HCT116 (cell line): ENCODE measurements at regions not wholly inside any gene's neighbourhood (a gene's known extent, or its start where the extent isn't known, plus 50 kb on each side); places are given as distances from the start of the nearest gene placed in this dataset.

Experiments used
- ATAC-seq: fragments of 200-7000 bp; cut with Tn5 transposase; 2 replicates; pipeline ENCODE4 v1.9.1; 2020; ENCODE audit warnings: mild to moderate bottlenecking, moderate library complexity
- BruUV-seq: library from RNA; stranded (reverse); fragments of 400-500 nt; replicated peaks from 2 replicates; lab custom pipeline; 2021; lab: Mats Ljungman, UMichigan
- CTCF ChIA-PET: fragments of 300-600 bp; sonication (Branson Sonifier 250); formaldehyde crosslinking; loops from one replicate; lab custom pipeline; 2021; ENCODE audit warnings: antibody characterized with exemption; lab: Charles Lee
- POLR2A ChIA-PET: fragments of 300-600, 350-600 bp; sonication (Branson Sonifier 250); formaldehyde crosslinking; loops from one replicate; lab custom pipeline; 2021; ENCODE audit warnings: antibody characterized with exemption; lab: Charles Lee
- RAD21 ChIA-PET, 2 experiments: fragments of 300-600 bp; sonication (Branson Sonifier 250); formaldehyde crosslinking; loops; one replicate each; lab custom pipeline; 2023; ENCODE audit warnings: low total read pairs in 2 of 2; ENCODE audit not compliant: uncharacterized antibody in 2 of 2, unreplicated experiment in 2 of 2, low non-redundant PET in 1 of 2; lab: Charles Lee
- DNase-seq: peaks from one replicate; pipeline ENCODE4 v3.0.0-alpha.2; 2010; ENCODE audit warnings: low read depth, low spot score
- H2AFZ ChIP-seq: fragments of 200-600 bp; shearing (Covaris generic), sonication (generic); 2 replicates; pipeline ENCODE4 v1.6.1; 2017; ENCODE audit warnings: low read depth, mixed run types, mixed read lengths, antibody characterized with exemption, low read length; ENCODE audit not compliant: poor library complexity, severe bottlenecking
- H3K27ac ChIP-seq: 2 replicates; pipeline ENCODE4 v1.5.1; 2012; ENCODE audit warnings: low read depth, low read length
- H3K27me3 ChIP-seq: fragments of 200-600 bp; sonication (generic); 2 replicates; pipeline ENCODE4 v1.6.1; 2016; ENCODE audit warnings: mixed run types, low read length, mixed read lengths; ENCODE audit not compliant: insufficient read depth
- H3K36me3 ChIP-seq, 2 experiments: fragments of 200-500 bp in 1 of 2; fragments of 200-600 bp in 1 of 2; sonication (Bioruptor generic) in 1 of 2; sonication (generic) in 1 of 2; 2 replicates each; pipeline versions ENCODE4 v1.5.1 to v1.6.1; 2014 to 2016; ENCODE audit warnings: low read length in 2 of 2, inconsistent platforms in 1 of 2, mixed read lengths in 1 of 2, mixed run types in 1 of 2; ENCODE audit not compliant: insufficient read depth in 2 of 2, control insufficient read depth in 1 of 2
- H3K4me1 ChIP-seq, 2 experiments: fragments of 200-600 bp in 1 of 2; sonication (generic) in 1 of 2; 2 replicates each; pipeline versions ENCODE4 v1.5.1 to v1.6.1; 2012 to 2017; ENCODE audit warnings: low read length in 2 of 2, inconsistent platforms in 1 of 2, mild to moderate bottlenecking in 1 of 2, mixed read lengths in 1 of 2, mixed run types in 1 of 2, moderate library complexity in 1 of 2; ENCODE audit not compliant: insufficient read depth in 2 of 2, control insufficient read depth in 1 of 2
- H3K4me2 ChIP-seq: fragments of 200-600 bp; sonication (generic); 2 replicates; pipeline ENCODE4 v1.6.1; 2017; ENCODE audit warnings: mixed run types, low read length, mixed read lengths
- H3K4me3 ChIP-seq, 2 experiments: fragments of 200-600 bp in 1 of 2; sonication (generic) in 1 of 2; replicated peaks in 1 of 2; 2 replicates each; pipeline ENCODE4 v1.5.1; 2011 to 2016; ENCODE audit warnings: low read length in 2 of 2, control low read depth in 1 of 2, low read depth in 1 of 2, mild to moderate bottlenecking in 1 of 2, mixed read lengths in 1 of 2, mixed run types in 1 of 2
- H3K79me2 ChIP-seq: fragments of 200-600 bp; sonication (generic); 2 replicates; pipeline ENCODE4 v1.6.1; 2017; ENCODE audit warnings: mild to moderate bottlenecking, mixed run types, low read length, moderate library complexity, mixed read lengths; ENCODE audit not compliant: insufficient read depth
- H3K9ac ChIP-seq: fragments of 200-600 bp; sonication (generic); 2 replicates; pipeline ENCODE4 v1.6.1; 2016; ENCODE audit warnings: low read length, mixed read lengths
- H3K9me2 ChIP-seq: fragments of 200-600 bp; sonication (generic), shearing (Covaris generic); 2 replicates; pipeline ENCODE4 v1.6.1; 2017; ENCODE audit warnings: mixed run types, mild to moderate bottlenecking, moderate library complexity; ENCODE audit not compliant: insufficient read depth
- H3K9me3 ChIP-seq, 2 experiments: fragments of 200-500 bp in 1 of 2; fragments of 200-600 bp in 1 of 2; sonication (Bioruptor generic) in 1 of 2; sonication (generic) in 1 of 2; 2 replicates each; pipeline ENCODE4 v1.6.1; 2014 to 2017; ENCODE audit warnings: low read length in 2 of 2, mixed read lengths in 2 of 2, inconsistent platforms in 1 of 2, low read depth in 1 of 2, mild to moderate bottlenecking in 1 of 2, mixed run types in 1 of 2, moderate library complexity in 1 of 2; ENCODE audit not compliant: control insufficient read depth in 1 of 2, insufficient read depth in 1 of 2
- H4K20me1 ChIP-seq: fragments of 200-600 bp; sonication (generic), shearing (Covaris generic); 2 replicates; pipeline ENCODE4 v1.6.1; 2017; ENCODE audit warnings: mixed run types, mild to moderate bottlenecking, moderate library complexity; ENCODE audit not compliant: insufficient read depth
- CTCF ChIP-seq, 3 experiments: fragments of 200-600 bp in 1 of 3; sonication (generic) in 1 of 3; IDR thresholded peaks in 2 of 3; conservative IDR thresholded peaks in 1 of 3; 2 replicates each; pipeline ENCODE4 v1.5.1; 2012 to 2017; ENCODE audit warnings: low read depth in 2 of 3, low read length in 2 of 3, antibody characterized with exemption in 1 of 3, borderline replicate concordance in 1 of 3, control low read depth in 1 of 3, mild to moderate bottlenecking in 1 of 3, mixed read lengths in 1 of 3, mixed run types in 1 of 3, moderate library complexity in 1 of 3; ENCODE audit not compliant: insufficient read depth in 1 of 3
- RAD21 ChIP-seq: IDR thresholded peaks from 2 replicates; pipeline ENCODE4 v1.6.1; 2012; ENCODE audit warnings: low read depth, mild to moderate bottlenecking
- REST ChIP-seq: IDR thresholded peaks from 2 replicates; pipeline ENCODE4 v1.6.1; 2012; ENCODE audit warnings: low read depth
- SRF ChIP-seq: IDR thresholded peaks from 2 replicates; pipeline ENCODE4 v1.6.1; 2012; ENCODE audit warnings: low read depth
- ZFX ChIP-seq: fragments of 450-650 bp; IDR thresholded peaks from 2 replicates; pipeline ENCODE4 v1.6.1; 2017
- ZNF274 ChIP-seq: fragments of 200-500 bp; sonication (Bioruptor generic); IDR thresholded peaks from 2 replicates; pipeline ENCODE4 v1.6.1; 2014; ENCODE audit warnings: mild to moderate bottlenecking, low read depth, low read length, inconsistent platforms
- intact Hi-C: fragments of 100-400 bp; cut with micrococcal nuclease; formaldehyde crosslinking; loops from 2 replicates; pipeline ENCODE4 v1.10.0; 2022
- TF ChIP-seq, protein P1 (sequence below): IDR thresholded peaks from 2 replicates; pipeline ENCODE4 v1.6.1; 2012
- TF ChIP-seq, protein P2 (sequence below): IDR thresholded peaks from 2 replicates; pipeline ENCODE4 v1.6.1; 2012

DNA sequence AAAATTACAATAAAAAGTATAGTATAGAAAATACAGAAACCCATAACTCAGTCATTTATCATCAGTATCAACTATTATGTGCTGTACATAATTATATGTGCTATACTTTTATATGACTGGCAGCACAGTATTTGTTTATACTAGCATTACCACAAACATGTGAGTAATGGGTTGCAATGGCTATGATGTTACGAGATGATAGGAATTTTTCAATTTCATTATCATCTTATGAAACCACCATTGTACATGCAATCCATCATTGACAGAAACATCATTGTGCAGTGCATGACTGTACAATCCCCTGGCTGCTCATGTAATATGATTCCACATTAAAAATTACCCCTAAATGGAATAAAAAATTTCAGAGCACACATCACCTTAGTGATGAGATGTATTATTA is 55.7 kb upstream of the TMEM229A start:
- no TSS peak for BruUV-seq
- Histone ChIP-seq H4K20me1 (no peaks in the 10 kb centered on the region), H3K4me3 (no peak overlapping the region), H3K4me2 (no peak overlapping the region), H3K4me1 (no peaks in the 10 kb centered on the region), H3K79me2 (no peaks in the 10 kb centered on the region), H3K27me3 (no peaks in the 10 kb centered on the region), H3K9me3 (no peaks in the 10 kb centered on the region), H3K27ac (no peak overlapping the region), H3K9ac (no peak overlapping the region), H3K9me2 (no peaks in the 10 kb centered on the region), H3K36me3 (no peaks in the 10 kb centered on the region), H2AFZ (no peak overlapping the region)
- TF ChIP-seq CTCF (IDR thresholded peaks at IDR 0.05 in 2 of 3, conservative IDR thresholded peaks at IDR 0.05 in 1 of 3; ENCODE audit: borderline replicate concordance in 1 of 3, insufficient read depth in 1 of 3, low read depth in 2 of 3, low read length in 2 of 3) (no peak), ZFX (no peak), REST (no peak), SRF (no peak), ZNF274 (no peak), RAD21 (no peak)
- TF ChIP-seq, protein P1, sequence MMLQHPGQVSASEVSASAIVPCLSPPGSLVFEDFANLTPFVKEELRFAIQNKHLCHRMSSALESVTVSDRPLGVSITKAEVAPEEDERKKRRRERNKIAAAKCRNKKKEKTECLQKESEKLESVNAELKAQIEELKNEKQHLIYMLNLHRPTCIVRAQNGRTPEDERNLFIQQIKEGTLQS, result no peak
- TF ChIP-seq, protein P2, sequence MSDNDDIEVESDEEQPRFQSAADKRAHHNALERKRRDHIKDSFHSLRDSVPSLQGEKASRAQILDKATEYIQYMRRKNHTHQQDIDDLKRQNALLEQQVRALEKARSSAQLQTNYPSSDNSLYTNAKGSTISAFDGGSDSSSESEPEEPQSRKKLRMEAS, result no peak
- intact Hi-C loops, result no loop called here
- ChIA-PET CTCF (no interaction called here), RAD21 (no interaction called here), POLR2A (no interaction called here)
- DNase-seq, result no peak
- ATAC-seq, result no peak
